22Rv1 (cell line): ENCODE measurements at regions not wholly inside any gene's neighbourhood (a gene's known extent, or its start where the extent isn't known, plus 50 kb on each side); places are given as distances from the start of the nearest gene placed in this dataset.

ENCODE experiments used
- ZFX ChIP-seq: fragments of 450-650 bp; IDR thresholded peaks from 2 replicates; pipeline ENCODE4 v1.6.1; 2017; ENCODE audit warnings: antibody characterized with exemption, borderline replicate concordance
- TF ChIP-seq, protein P1 (sequence below): fragments of 450-650 bp; IDR thresholded peaks from 2 replicates; pipeline ENCODE4 v1.5.1; 2017; ENCODE audit warnings: mild to moderate bottlenecking

DNA sequence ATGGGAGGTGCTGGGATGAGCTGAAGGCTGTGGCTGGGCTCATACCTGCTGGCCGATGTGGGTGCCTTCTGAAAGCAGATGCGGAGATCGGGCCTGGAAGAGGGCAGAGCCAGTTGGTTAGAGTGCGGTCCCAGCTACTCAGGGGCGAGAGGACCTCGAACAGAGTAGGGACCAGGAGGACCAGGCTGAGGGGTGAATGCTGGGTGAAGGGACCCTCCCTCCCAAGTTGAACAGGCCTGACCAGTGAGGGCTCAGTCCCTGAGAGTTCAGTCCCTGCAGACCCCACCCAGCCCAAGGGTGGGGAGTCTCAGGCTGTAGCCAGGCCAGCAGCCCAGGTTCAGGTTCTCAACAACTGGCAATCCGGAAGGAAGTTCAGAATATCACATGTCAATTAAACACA, 232.8 kb upstream of the HS6ST1 start:
- TF ChIP-seq, protein P1, sequence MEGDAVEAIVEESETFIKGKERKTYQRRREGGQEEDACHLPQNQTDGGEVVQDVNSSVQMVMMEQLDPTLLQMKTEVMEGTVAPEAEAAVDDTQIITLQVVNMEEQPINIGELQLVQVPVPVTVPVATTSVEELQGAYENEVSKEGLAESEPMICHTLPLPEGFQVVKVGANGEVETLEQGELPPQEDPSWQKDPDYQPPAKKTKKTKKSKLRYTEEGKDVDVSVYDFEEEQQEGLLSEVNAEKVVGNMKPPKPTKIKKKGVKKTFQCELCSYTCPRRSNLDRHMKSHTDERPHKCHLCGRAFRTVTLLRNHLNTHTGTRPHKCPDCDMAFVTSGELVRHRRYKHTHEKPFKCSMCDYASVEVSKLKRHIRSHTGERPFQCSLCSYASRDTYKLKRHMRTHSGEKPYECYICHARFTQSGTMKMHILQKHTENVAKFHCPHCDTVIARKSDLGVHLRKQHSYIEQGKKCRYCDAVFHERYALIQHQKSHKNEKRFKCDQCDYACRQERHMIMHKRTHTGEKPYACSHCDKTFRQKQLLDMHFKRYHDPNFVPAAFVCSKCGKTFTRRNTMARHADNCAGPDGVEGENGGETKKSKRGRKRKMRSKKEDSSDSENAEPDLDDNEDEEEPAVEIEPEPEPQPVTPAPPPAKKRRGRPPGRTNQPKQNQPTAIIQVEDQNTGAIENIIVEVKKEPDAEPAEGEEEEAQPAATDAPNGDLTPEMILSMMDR = no peak
- no peak for TF ChIP-seq ZFX
